K562 (cell line): ENCODE measurements at regions not wholly inside any gene's neighbourhood (a gene's known extent, or its start where the extent isn't known, plus 50 kb on each side); places are given as distances from the start of the nearest gene placed in this dataset.

Experiments used
- ATAC-seq: fragments of 200-7000 bp; cut with Tn5 transposase; 3 replicates; pipeline ENCODE4 v1.9.1; 2020; ENCODE audit warnings: moderate library complexity
- BruUV-seq: library from RNA; stranded (reverse); fragments of 400-500 nt; replicated peaks from 2 replicates; lab custom pipeline; 2021; lab: Mats Ljungman, UMichigan
- CTCF ChIA-PET: fragments of 300-600 bp; formaldehyde crosslinking; extraction: SDS; loops from one replicate; lab custom pipeline; 2021; ENCODE audit warnings: low intra/inter-chr PET ratio; lab: Yijun Ruan, JAX
- POLR2A ChIA-PET: fragments of 300-600, 350-650 bp; sonication (Branson Sonifier 250); formaldehyde crosslinking; extraction: SDS; loops from one replicate; lab custom pipeline; 2021; ENCODE audit warnings: antibody characterized with exemption, inconsistent platforms; lab: Yijun Ruan, JAX
- DNase-seq, 4 experiments: peaks; one replicate each; pipeline versions ENCODE4 v3.0.0 to v3.0.0-alpha.2; 2011 to 2018; ENCODE audit warnings: low spot score in 3 of 4, mixed read lengths in 3 of 4; ENCODE audit errors: extremely low read depth in 1 of 4
- FAIRE-seq: peaks from 2 replicates; lab custom pipeline; 2011; peaks lifted over from hg19 to GRCh38; lab: Jason Lieb, UNC
- H2AFZ ChIP-seq: 2 replicates; pipeline ENCODE4 v1.6.0; 2011; ENCODE audit warnings: low read depth, low read length, control low read depth, inconsistent platforms
- H3K27ac ChIP-seq: fragments of 200-600 bp; 3 replicates; pipeline ENCODE4 v1.8.0; 2011; ENCODE audit warnings: low read depth, mild to moderate bottlenecking, control low read depth, inconsistent platforms, low read length, moderate library complexity, mixed read lengths; ENCODE audit errors: extremely low read depth
- H3K27me3 ChIP-seq, 2 experiments: fragments of 300-600 bp in 1 of 2; 2 replicates in 1 of 2; 3 replicates in 1 of 2; pipeline versions ENCODE4 v1.6.0 to v1.8.0; 2011; ENCODE audit warnings: inconsistent platforms in 2 of 2, low read length in 2 of 2, mild to moderate bottlenecking in 1 of 2, mixed read lengths in 1 of 2, moderate library complexity in 1 of 2; ENCODE audit not compliant: control insufficient read depth in 2 of 2, insufficient read depth in 2 of 2
- H3K36me3 ChIP-seq: fragments of 300-600 bp; 3 replicates; pipeline ENCODE4 v1.8.0; 2011; ENCODE audit warnings: mild to moderate bottlenecking, low read length, inconsistent platforms; ENCODE audit not compliant: control insufficient read depth, insufficient read depth
- H3K4me1 ChIP-seq, 2 experiments: fragments of 200-600 bp in 1 of 2; replicated peaks in 1 of 2; 2 replicates in 1 of 2; 3 replicates in 1 of 2; pipeline versions ENCODE4 v1.5.1 to v1.8.0; 2011; ENCODE audit warnings: inconsistent platforms in 2 of 2, low read length in 2 of 2, mild to moderate bottlenecking in 1 of 2, mixed read lengths in 1 of 2, moderate library complexity in 1 of 2; ENCODE audit not compliant: control insufficient read depth in 2 of 2, insufficient read depth in 2 of 2
- H3K4me2 ChIP-seq: 2 replicates; pipeline ENCODE4 v1.6.1; 2011; ENCODE audit warnings: low read length, control low read depth, inconsistent platforms, mixed read lengths; ENCODE audit not compliant: insufficient read depth
- H3K4me3 ChIP-seq: fragments of 200-600 bp; sonication (generic), shearing (Covaris generic); 2 replicates; pipeline ENCODE4 v1.5.1; 2016; ENCODE audit warnings: control low read depth, inconsistent platforms
- H3K79me2 ChIP-seq: fragments of 200-600 bp; 3 replicates; pipeline ENCODE4 v1.8.0; 2011; ENCODE audit warnings: low read length, inconsistent platforms; ENCODE audit not compliant: control insufficient read depth, insufficient read depth
- H3K9ac ChIP-seq, 2 experiments: 2 replicates each; pipeline versions ENCODE4 v1.6.0 to v1.6.1; 2011; ENCODE audit warnings: low read depth in 2 of 2, low read length in 2 of 2, control low read depth in 1 of 2, inconsistent platforms in 1 of 2, mild to moderate bottlenecking in 1 of 2, mixed read lengths in 1 of 2; ENCODE audit not compliant: insufficient read depth in 1 of 2
- H3K9me1 ChIP-seq: one replicate; pipeline ENCODE4 v1.6.0; 2011; ENCODE audit warnings: inconsistent platforms, mild to moderate bottlenecking, low read length, moderate library complexity; ENCODE audit not compliant: control insufficient read depth, insufficient read depth
- H3K9me3 ChIP-seq: replicated peaks from 2 replicates; pipeline ENCODE4 v1.5.1; 2011; ENCODE audit warnings: low read depth, low read length, inconsistent platforms; ENCODE audit not compliant: control insufficient read depth, insufficient read depth
- H4K20me1 ChIP-seq: replicated peaks from 2 replicates; pipeline ENCODE4 v1.6.1; 2011; ENCODE audit warnings: low read length, inconsistent platforms, mixed read lengths; ENCODE audit not compliant: control insufficient read depth, insufficient read depth
- DDX20 ChIP-seq: fragments of 450-650 bp; IDR thresholded peaks from 2 replicates; pipeline ENCODE4 v1.6.1; 2016; ENCODE audit warnings: missing genetic modification characterization, low read depth, mild to moderate bottlenecking, missing compliant biosample characterization, moderate library complexity
- ETV1 ChIP-seq: fragments of 450-650 bp; conservative IDR thresholded peaks from 2 replicates; pipeline ENCODE4 v1.6.1; 2016; ENCODE audit warnings: missing genetic modification characterization, control low read depth, low read depth, missing compliant biosample characterization
- HMG20A ChIP-seq: fragments of 450-650 bp; formaldehyde crosslinking; conservative IDR thresholded peaks from 2 replicates; pipeline ENCODE4 v1.4.0; 2020; ENCODE audit warnings: mild to moderate bottlenecking, mixed read lengths
- KLF13 ChIP-seq: fragments of 450-650 bp; IDR thresholded peaks from 2 replicates; pipeline ENCODE4 v1.6.1; 2016; ENCODE audit warnings: missing genetic modification characterization, low read depth, mild to moderate bottlenecking, missing compliant biosample characterization, moderate library complexity, borderline replicate concordance
- MCM5 ChIP-seq: fragments of 450-650 bp; IDR thresholded peaks from 2 replicates; pipeline ENCODE4 v1.6.1; 2016; ENCODE audit warnings: low read depth
- PTBP1 ChIP-seq: fragments of 200-400 bp; formaldehyde crosslinking; IDR thresholded peaks from 2 replicates; pipeline ENCODE4 v1.6.1; 2017; ENCODE audit warnings: low read depth, low read length
- RBM15 ChIP-seq: fragments of 200-400 bp; formaldehyde crosslinking; IDR thresholded peaks from 2 replicates; pipeline ENCODE4 v1.6.1; 2018; ENCODE audit warnings: mild to moderate bottlenecking, low read length, moderate library complexity; ENCODE audit not compliant: insufficient read depth
- RBM17 ChIP-seq: fragments of 200-400 bp; formaldehyde crosslinking; IDR thresholded peaks from 2 replicates; pipeline ENCODE4 v1.6.1; 2017; ENCODE audit warnings: low read depth, mild to moderate bottlenecking, low read length, borderline replicate concordance
- RHOXF2B ChIP-seq: fragments of 250-450 bp; sonication (Bioruptor Pico); conservative IDR thresholded peaks from 2 replicates; pipeline ENCODE4 v1.5.1; 2021
- SLC30A9 ChIP-seq: fragments of 250-450 bp; sonication (Bioruptor Pico); IDR thresholded peaks from 2 replicates; pipeline ENCODE4 v1.8.0; 2022; ENCODE audit warnings: mild to moderate bottlenecking, moderate library complexity
- XRCC4 ChIP-seq: IDR thresholded peaks from one replicate; pipeline ENCODE4 v1.6.1; 2011; ENCODE audit not compliant: insufficient read depth, insufficient read length; ENCODE audit errors: extremely low read depth
- ZFP30 ChIP-seq: fragments of 250-450 bp; sonication (Bioruptor Pico); IDR thresholded peaks from 2 replicates; pipeline ENCODE4 v1.8.0; 2022; ENCODE audit warnings: moderate library complexity, mild to moderate bottlenecking, inconsistent platforms, borderline replicate concordance
- ZKSCAN8 ChIP-seq: fragments of 200-800 bp; sonication (Bioruptor generic); IDR thresholded peaks from 2 replicates; pipeline ENCODE4 v1.6.1; 2016; ENCODE audit warnings: missing genetic modification characterization, missing compliant biosample characterization
- ZNF140 ChIP-seq: fragments of 250-450 bp; sonication (Bioruptor Pico); IDR thresholded peaks from 2 replicates; pipeline ENCODE4 v1.8.0; 2021; ENCODE audit warnings: moderate library complexity, mild to moderate bottlenecking, inconsistent platforms
- ZNF217 ChIP-seq: sonication (generic); formaldehyde crosslinking; IDR thresholded peaks from 2 replicates; pipeline ENCODE4 v1.8.0; 2022; ENCODE audit warnings: mild to moderate bottlenecking, missing genetic modification reagents
- ZNF274 ChIP-seq: IDR thresholded peaks from 2 replicates; pipeline ENCODE4 v1.6.1; 2011; ENCODE audit warnings: low read depth, mild to moderate bottlenecking, low read length, moderate library complexity, borderline replicate concordance
- ZNF41 ChIP-seq: fragments of 250-450 bp; sonication (Bioruptor Pico); conservative IDR thresholded peaks from 2 replicates; pipeline ENCODE4 v1.4.0; 2020; ENCODE audit warnings: mild to moderate bottlenecking
- ZNF584 ChIP-seq: fragments of 200-800 bp; sonication (Bioruptor generic); IDR thresholded peaks from 2 replicates; pipeline ENCODE4 v1.6.1; 2016; ENCODE audit warnings: low read depth, mild to moderate bottlenecking, missing genetic modification characterization, missing compliant biosample characterization
- WGBS: fragments of 100-300 bp; shearing (Covaris generic); methylation state at CpG from one replicate; pipeline ENCODE4 v1.1.6; 2016; ENCODE audit warnings: low coverage, mixed read lengths; ENCODE audit not compliant: insufficient coverage; ENCODE audit errors: missing lambda C conversion rate; 5-methylcytosine and 5-hydroxymethylcytosine counted together
- in situ Hi-C: fragments of 300-500 bp; cut with MboI; formaldehyde crosslinking; loops from 4 replicates; pipeline ENCODE4 v1.15.0; 2018; ENCODE audit warnings: inconsistent platforms, mixed read lengths
- intact Hi-C: fragments of 100-400 bp; cut with micrococcal nuclease; formaldehyde crosslinking; loops from 2 replicates; pipeline ENCODE4 v1.14.2; 2022
- TF ChIP-seq, protein P1 (sequence below): IDR thresholded peaks from 2 replicates; pipeline ENCODE4 v1.6.1; 2014; ENCODE audit warnings: antibody characterized with exemption
- TF ChIP-seq, protein P2 (sequence below): IDR thresholded peaks from 2 replicates; pipeline ENCODE4 v1.6.1; 2011; ENCODE audit warnings: borderline replicate concordance, low read depth, mild to moderate bottlenecking, moderate library complexity, low read length; ENCODE audit not compliant: insufficient read depth, poor library complexity, severe bottlenecking

DNA sequence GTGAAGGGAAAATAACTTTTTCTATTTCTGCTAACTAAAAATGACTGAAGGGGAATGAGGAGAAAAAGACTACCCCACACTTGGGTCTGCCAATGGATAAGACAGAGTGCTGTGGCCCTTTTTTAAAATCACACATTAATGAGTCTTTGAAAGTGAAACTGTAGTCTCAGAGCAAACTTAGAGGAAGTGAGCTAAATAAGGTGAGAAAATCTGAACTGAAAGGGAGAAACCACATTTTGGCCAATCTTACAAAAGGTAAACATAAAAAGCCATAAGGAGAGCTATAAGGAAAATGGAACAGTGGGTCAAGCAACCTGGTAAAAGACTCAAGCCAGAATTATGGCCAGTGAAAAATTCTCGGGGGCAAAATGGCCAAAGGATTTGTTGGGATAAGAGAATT is 755.1 kb upstream of the IGFBP7 start (continued):
- no peak for TF ChIP-seq ZKSCAN8
- TF ChIP-seq ZFP30 (CRISPR knock-in tag) = no peak
- no peak for TF ChIP-seq RHOXF2B (CRISPR knock-in tag)
- TF ChIP-seq ETV1 (tag) = no peak
- no peak for TF ChIP-seq RBM17
- no peak for TF ChIP-seq SLC30A9 (CRISPR knock-in tag)
- TF ChIP-seq, all 486 proteins: peak for 0

DNA sequence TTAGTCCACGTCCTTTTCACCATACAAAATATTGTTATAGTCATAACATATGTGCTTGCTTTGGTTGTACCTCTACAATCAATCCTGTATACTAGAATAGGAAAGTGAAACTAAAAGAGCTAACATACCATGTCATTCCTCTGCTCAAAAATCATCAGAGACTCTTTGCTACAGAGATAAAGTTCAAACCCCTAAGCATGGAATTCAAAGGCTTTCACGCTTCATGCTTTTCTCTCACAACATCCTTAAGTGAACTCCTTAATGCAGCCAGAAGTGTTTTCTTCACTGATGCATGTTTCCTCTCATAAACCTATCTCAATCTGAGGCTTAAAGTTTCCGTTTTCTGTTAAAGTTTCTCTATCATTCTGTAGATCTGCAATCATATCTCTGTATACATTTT is 744.6 kb upstream of the IGFBP7 start:
- TF ChIP-seq ZNF140 (CRISPR knock-in tag) (no peak), KLF13 (tag) (no peak), ZNF274 (no peak), XRCC4 (no peak), ZNF41 (CRISPR knock-in tag) (no peak), ZNF584 (no peak), RBM15 (no peak), ZNF217 (CRISPR knock-in tag) (no peak), HMG20A (CRISPR knock-in tag) (no peak), MCM5 (no peak), PTBP1 (no peak), DDX20 (tag) (no peak)
- TF ChIP-seq, protein P1, sequence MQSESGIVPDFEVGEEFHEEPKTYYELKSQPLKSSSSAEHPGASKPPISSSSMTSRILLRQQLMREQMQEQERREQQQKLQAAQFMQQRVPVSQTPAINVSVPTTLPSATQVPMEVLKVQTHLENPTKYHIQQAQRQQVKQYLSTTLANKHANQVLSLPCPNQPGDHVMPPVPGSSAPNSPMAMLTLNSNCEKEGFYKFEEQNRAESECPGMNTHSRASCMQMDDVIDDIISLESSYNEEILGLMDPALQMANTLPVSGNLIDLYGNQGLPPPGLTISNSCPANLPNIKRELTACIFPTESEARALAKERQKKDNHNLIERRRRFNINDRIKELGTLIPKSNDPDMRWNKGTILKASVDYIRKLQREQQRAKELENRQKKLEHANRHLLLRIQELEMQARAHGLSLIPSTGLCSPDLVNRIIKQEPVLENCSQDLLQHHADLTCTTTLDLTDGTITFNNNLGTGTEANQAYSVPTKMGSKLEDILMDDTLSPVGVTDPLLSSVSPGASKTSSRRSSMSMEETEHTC = no peak
- TF ChIP-seq, protein P2, sequence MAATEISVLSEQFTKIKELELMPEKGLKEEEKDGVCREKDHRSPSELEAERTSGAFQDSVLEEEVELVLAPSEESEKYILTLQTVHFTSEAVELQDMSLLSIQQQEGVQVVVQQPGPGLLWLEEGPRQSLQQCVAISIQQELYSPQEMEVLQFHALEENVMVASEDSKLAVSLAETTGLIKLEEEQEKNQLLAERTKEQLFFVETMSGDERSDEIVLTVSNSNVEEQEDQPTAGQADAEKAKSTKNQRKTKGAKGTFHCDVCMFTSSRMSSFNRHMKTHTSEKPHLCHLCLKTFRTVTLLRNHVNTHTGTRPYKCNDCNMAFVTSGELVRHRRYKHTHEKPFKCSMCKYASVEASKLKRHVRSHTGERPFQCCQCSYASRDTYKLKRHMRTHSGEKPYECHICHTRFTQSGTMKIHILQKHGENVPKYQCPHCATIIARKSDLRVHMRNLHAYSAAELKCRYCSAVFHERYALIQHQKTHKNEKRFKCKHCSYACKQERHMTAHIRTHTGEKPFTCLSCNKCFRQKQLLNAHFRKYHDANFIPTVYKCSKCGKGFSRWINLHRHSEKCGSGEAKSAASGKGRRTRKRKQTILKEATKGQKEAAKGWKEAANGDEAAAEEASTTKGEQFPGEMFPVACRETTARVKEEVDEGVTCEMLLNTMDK = no peak
- TF ChIP-seq, all 486 proteins: peak for 0
- BruUV-seq = no TSS peak
- ChIA-PET POLR2A (no interaction called here), CTCF (no interaction called here)
- H3K9me3 ChIP-seq = no peaks in the 10 kb centered on the region
- no peak overlapping the region for H3K4me2 ChIP-seq
- H3K27me3 ChIP-seq = no peaks in the 10 kb centered on the region
- H4K20me1 ChIP-seq = no peaks in the 10 kb centered on the region
- no peak overlapping the region for H2AFZ ChIP-seq
- DNase-seq (no peak), ATAC-seq (no peak), FAIRE-seq (no peak)
- no peaks in the 10 kb centered on the region for H3K79me2 ChIP-seq
- no peaks in the 10 kb centered on the region for H3K36me3 ChIP-seq
- in situ Hi-C loops (no loop called here), intact Hi-C loops (no loop called here)
- no peak overlapping the region for H3K27ac ChIP-seq
- H3K9me1 ChIP-seq = no peaks in the 10 kb centered on the region
- 0% methylated on average over 3 of the region's 3 CpGs for WGBS
- no peaks in the 10 kb centered on the region for H3K4me1 ChIP-seq
- no peak overlapping the region for H3K9ac ChIP-seq
- no peak overlapping the region for H3K4me3 ChIP-seq
